H1 (cell line): ENCODE measurements at regions not wholly inside any gene's neighbourhood (a gene's known extent, or its start where the extent isn't known, plus 50 kb on each side); places are given as distances from the start of the nearest gene placed in this dataset.

ENCODE experiments used
- GABPA ChIP-seq: IDR thresholded peaks from 2 replicates; pipeline ENCODE4 v1.6.1; 2011; ENCODE audit warnings: mild to moderate bottlenecking, low read length, moderate library complexity, borderline replicate concordance; ENCODE audit not compliant: insufficient read depth
- RAD21 ChIP-seq, 2 experiments: IDR thresholded peaks in 1 of 2; conservative IDR thresholded peaks in 1 of 2; 2 replicates each; pipeline ENCODE4 v1.6.1; 2011; ENCODE audit warnings: low read depth in 2 of 2, low read length in 2 of 2, improper control_type of control experiment in 1 of 2, inconsistent platforms in 1 of 2, mild to moderate bottlenecking in 1 of 2, moderate library complexity in 1 of 2
- SIRT6 ChIP-seq: IDR thresholded peaks from one replicate; pipeline ENCODE4 v1.7.1; 2012; ENCODE audit warnings: low read length, inconsistent platforms
- TF ChIP-seq, protein P1 (sequence below): fragments of 300-600 bp; sonication (generic); IDR thresholded peaks from 2 replicates; pipeline ENCODE4 v1.7.1; 2012; ENCODE audit warnings: low read length, moderate library complexity, mild to moderate bottlenecking, inconsistent platforms; ENCODE audit not compliant: insufficient replicate concordance
- TF ChIP-seq, protein P2 (sequence below), 3 experiments: IDR thresholded peaks; 1 replicate in 2 of 3; 2 replicates in 1 of 3; pipeline versions ENCODE4 v1.5.1 to v1.6.1; 2011; ENCODE audit warnings: low read length in 3 of 3, mild to moderate bottlenecking in 3 of 3, inconsistent platforms in 2 of 3, low read depth in 1 of 3, moderate library complexity in 1 of 3; ENCODE audit not compliant: insufficient read depth in 1 of 3; ENCODE audit errors: control extremely low read depth in 1 of 3
- TF ChIP-seq, protein P3 (sequence below): IDR thresholded peaks from 2 replicates; pipeline ENCODE4 v1.6.1; 2012; ENCODE audit warnings: low read length, inconsistent platforms

DNA sequence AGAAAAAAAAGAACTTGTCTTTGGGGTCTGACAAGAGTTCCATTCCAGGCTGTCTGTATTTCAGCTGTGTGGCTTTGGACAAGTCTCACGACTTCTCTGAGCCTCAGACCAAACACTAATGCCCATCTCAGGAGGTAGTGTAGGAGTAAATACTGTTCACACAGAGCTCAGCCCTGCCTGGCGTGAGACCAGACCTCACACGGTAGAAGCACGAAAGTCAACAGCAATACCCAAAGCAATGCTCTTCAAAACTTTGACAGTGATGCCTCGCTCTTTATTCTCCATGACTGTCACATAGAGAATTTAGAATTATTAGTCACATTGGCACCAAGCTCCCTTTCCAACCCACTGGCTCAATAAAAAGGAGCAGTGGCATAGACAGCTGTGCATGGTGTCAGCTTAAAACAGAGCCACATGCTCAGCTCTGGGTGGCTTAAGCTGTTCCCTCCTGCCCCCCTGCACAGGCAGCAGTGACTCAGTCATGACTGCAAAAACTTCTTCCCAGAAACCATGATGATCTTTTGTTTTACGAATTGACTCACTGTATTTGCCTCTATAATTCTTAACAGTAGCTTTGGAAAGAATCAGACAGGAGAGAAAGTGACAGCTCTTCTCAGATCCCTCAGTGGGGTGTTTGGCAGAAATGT is 74.0 kb upstream of the PHF21B start (continued):
- TF ChIP-seq, protein P1, sequence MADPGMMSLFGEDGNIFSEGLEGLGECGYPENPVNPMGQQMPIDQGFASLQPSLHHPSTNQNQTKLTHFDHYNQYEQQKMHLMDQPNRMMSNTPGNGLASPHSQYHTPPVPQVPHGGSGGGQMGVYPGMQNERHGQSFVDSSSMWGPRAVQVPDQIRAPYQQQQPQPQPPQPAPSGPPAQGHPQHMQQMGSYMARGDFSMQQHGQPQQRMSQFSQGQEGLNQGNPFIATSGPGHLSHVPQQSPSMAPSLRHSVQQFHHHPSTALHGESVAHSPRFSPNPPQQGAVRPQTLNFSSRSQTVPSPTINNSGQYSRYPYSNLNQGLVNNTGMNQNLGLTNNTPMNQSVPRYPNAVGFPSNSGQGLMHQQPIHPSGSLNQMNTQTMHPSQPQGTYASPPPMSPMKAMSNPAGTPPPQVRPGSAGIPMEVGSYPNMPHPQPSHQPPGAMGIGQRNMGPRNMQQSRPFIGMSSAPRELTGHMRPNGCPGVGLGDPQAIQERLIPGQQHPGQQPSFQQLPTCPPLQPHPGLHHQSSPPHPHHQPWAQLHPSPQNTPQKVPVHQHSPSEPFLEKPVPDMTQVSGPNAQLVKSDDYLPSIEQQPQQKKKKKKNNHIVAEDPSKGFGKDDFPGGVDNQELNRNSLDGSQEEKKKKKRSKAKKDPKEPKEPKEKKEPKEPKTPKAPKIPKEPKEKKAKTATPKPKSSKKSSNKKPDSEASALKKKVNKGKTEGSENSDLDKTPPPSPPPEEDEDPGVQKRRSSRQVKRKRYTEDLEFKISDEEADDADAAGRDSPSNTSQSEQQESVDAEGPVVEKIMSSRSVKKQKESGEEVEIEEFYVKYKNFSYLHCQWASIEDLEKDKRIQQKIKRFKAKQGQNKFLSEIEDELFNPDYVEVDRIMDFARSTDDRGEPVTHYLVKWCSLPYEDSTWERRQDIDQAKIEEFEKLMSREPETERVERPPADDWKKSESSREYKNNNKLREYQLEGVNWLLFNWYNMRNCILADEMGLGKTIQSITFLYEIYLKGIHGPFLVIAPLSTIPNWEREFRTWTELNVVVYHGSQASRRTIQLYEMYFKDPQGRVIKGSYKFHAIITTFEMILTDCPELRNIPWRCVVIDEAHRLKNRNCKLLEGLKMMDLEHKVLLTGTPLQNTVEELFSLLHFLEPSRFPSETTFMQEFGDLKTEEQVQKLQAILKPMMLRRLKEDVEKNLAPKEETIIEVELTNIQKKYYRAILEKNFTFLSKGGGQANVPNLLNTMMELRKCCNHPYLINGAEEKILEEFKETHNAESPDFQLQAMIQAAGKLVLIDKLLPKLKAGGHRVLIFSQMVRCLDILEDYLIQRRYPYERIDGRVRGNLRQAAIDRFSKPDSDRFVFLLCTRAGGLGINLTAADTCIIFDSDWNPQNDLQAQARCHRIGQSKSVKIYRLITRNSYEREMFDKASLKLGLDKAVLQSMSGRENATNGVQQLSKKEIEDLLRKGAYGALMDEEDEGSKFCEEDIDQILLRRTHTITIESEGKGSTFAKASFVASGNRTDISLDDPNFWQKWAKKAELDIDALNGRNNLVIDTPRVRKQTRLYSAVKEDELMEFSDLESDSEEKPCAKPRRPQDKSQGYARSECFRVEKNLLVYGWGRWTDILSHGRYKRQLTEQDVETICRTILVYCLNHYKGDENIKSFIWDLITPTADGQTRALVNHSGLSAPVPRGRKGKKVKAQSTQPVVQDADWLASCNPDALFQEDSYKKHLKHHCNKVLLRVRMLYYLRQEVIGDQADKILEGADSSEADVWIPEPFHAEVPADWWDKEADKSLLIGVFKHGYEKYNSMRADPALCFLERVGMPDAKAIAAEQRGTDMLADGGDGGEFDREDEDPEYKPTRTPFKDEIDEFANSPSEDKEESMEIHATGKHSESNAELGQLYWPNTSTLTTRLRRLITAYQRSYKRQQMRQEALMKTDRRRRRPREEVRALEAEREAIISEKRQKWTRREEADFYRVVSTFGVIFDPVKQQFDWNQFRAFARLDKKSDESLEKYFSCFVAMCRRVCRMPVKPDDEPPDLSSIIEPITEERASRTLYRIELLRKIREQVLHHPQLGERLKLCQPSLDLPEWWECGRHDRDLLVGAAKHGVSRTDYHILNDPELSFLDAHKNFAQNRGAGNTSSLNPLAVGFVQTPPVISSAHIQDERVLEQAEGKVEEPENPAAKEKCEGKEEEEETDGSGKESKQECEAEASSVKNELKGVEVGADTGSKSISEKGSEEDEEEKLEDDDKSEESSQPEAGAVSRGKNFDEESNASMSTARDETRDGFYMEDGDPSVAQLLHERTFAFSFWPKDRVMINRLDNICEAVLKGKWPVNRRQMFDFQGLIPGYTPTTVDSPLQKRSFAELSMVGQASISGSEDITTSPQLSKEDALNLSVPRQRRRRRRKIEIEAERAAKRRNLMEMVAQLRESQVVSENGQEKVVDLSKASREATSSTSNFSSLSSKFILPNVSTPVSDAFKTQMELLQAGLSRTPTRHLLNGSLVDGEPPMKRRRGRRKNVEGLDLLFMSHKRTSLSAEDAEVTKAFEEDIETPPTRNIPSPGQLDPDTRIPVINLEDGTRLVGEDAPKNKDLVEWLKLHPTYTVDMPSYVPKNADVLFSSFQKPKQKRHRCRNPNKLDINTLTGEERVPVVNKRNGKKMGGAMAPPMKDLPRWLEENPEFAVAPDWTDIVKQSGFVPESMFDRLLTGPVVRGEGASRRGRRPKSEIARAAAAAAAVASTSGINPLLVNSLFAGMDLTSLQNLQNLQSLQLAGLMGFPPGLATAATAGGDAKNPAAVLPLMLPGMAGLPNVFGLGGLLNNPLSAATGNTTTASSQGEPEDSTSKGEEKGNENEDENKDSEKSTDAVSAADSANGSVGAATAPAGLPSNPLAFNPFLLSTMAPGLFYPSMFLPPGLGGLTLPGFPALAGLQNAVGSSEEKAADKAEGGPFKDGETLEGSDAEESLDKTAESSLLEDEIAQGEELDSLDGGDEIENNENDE: no peak
- TF ChIP-seq, protein P2, sequence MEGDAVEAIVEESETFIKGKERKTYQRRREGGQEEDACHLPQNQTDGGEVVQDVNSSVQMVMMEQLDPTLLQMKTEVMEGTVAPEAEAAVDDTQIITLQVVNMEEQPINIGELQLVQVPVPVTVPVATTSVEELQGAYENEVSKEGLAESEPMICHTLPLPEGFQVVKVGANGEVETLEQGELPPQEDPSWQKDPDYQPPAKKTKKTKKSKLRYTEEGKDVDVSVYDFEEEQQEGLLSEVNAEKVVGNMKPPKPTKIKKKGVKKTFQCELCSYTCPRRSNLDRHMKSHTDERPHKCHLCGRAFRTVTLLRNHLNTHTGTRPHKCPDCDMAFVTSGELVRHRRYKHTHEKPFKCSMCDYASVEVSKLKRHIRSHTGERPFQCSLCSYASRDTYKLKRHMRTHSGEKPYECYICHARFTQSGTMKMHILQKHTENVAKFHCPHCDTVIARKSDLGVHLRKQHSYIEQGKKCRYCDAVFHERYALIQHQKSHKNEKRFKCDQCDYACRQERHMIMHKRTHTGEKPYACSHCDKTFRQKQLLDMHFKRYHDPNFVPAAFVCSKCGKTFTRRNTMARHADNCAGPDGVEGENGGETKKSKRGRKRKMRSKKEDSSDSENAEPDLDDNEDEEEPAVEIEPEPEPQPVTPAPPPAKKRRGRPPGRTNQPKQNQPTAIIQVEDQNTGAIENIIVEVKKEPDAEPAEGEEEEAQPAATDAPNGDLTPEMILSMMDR (IDR thresholded peaks at IDR 0.05; ENCODE audit: control extremely low read depth in 1 of 3, insufficient read depth in 1 of 3, low read depth in 1 of 3, low read length in 3 of 3): no peak
- TF ChIP-seq, protein P3, sequence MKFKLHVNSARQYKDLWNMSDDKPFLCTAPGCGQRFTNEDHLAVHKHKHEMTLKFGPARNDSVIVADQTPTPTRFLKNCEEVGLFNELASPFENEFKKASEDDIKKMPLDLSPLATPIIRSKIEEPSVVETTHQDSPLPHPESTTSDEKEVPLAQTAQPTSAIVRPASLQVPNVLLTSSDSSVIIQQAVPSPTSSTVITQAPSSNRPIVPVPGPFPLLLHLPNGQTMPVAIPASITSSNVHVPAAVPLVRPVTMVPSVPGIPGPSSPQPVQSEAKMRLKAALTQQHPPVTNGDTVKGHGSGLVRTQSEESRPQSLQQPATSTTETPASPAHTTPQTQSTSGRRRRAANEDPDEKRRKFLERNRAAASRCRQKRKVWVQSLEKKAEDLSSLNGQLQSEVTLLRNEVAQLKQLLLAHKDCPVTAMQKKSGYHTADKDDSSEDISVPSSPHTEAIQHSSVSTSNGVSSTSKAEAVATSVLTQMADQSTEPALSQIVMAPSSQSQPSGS: no peak
- TF ChIP-seq SIRT6 (no peak), GABPA (no peak), RAD21 (IDR thresholded peaks at IDR 0.05 in 1 of 2, conservative IDR thresholded peaks at IDR 0.05 in 1 of 2; ENCODE audit: low read depth in 2 of 2, low read length in 2 of 2) (no peak)
